CD14-positive monocyte (primary cell): ENCODE measurements at regions not wholly inside any gene's neighbourhood (a gene's known extent, or its start where the extent isn't known, plus 50 kb on each side); places are given as distances from the start of the nearest gene placed in this dataset.
"Not testable (repeated sequence)": the region's sequence is repeated elsewhere in the genome, so short reads cannot be mapped to it uniquely, and the experiment has no call there.

ENCODE experiments used
- DNase-seq, 3 donors: peaks; one replicate each; pipeline ENCODE4 v3.0.0-alpha.2; 2011 to 2022
- H2AFZ ChIP-seq: 2 replicates; pipeline ENCODE4 v1.6.0; 2012; ENCODE audit warnings: mild to moderate bottlenecking, low read depth, low read length, inconsistent platforms; ENCODE audit not compliant: insufficient read depth, poor library complexity, severe bottlenecking
- H3K27ac ChIP-seq, 2 donors: 1 replicate in 1 of 2; 2 replicates in 1 of 2; pipeline ENCODE4 v1.5.1; 2012 to 2013; ENCODE audit warnings: low read length in 2 of 2, control low read depth in 1 of 2, inconsistent platforms in 1 of 2, low read depth in 1 of 2, mild to moderate bottlenecking in 1 of 2
- H3K27me3 ChIP-seq, 2 donors: one replicate each; pipeline versions ENCODE4 v1.6.0 to v1.6.1; 2011 to 2013; ENCODE audit warnings: low read length in 2 of 2; ENCODE audit not compliant: control insufficient read depth in 2 of 2, insufficient read depth in 2 of 2
- H3K36me3 ChIP-seq, 2 donors: replicated peaks in 1 of 2; 1 replicate in 1 of 2; 2 replicates in 1 of 2; pipeline versions ENCODE4 v1.5.1 to v1.6.1; 2012 to 2013; ENCODE audit warnings: low read length in 2 of 2, control low read depth in 1 of 2, inconsistent platforms in 1 of 2, mild to moderate bottlenecking in 1 of 2; ENCODE audit not compliant: insufficient read depth in 2 of 2, control insufficient read depth in 1 of 2
- H3K4me1 ChIP-seq, 2 donors: 1 replicate in 1 of 2; 2 replicates in 1 of 2; pipeline versions ENCODE4 v1.5.1 to v1.6.1; 2012 to 2013; ENCODE audit warnings: low read length in 2 of 2, control low read depth in 1 of 2, inconsistent platforms in 1 of 2, mild to moderate bottlenecking in 1 of 2, moderate library complexity in 1 of 2; ENCODE audit not compliant: insufficient read depth in 2 of 2, control insufficient read depth in 1 of 2
- H3K4me2 ChIP-seq: replicated peaks from 2 replicates; pipeline ENCODE3; 2012; ENCODE audit warnings: low read length, moderate library complexity, mild to moderate bottlenecking; ENCODE audit not compliant: poor library complexity, severe bottlenecking; ENCODE audit errors: extremely low read depth
- H3K4me3 ChIP-seq, 3 experiments: fragments of 200-600 bp in 1 of 3; sonication (generic) in 1 of 3; replicated peaks in 1 of 3; 1 replicate in 2 of 3; 2 replicates in 1 of 3; pipeline ENCODE4 v1.5.1; 2011 to 2013; ENCODE audit warnings: low read length in 3 of 3, mild to moderate bottlenecking in 3 of 3, control low read depth in 2 of 3, low read depth in 2 of 3, inconsistent platforms in 1 of 3, moderate library complexity in 1 of 3
- H3K79me2 ChIP-seq: 2 replicates; pipeline ENCODE4 v1.6.0; 2012; ENCODE audit warnings: mild to moderate bottlenecking, control low read depth, inconsistent platforms, low read length, moderate library complexity; ENCODE audit not compliant: insufficient read depth
- H3K9ac ChIP-seq: 2 replicates; pipeline ENCODE4 v1.6.0; 2017; ENCODE audit warnings: low read length, mild to moderate bottlenecking; ENCODE audit not compliant: insufficient read depth, poor library complexity, severe bottlenecking
- H3K9me3 ChIP-seq, 2 donors: replicated peaks in 1 of 2; 1 replicate in 1 of 2; 2 replicates in 1 of 2; pipeline versions ENCODE4 v1.5.1 to v1.6.1; 2012 to 2013; ENCODE audit warnings: low read length in 2 of 2, control low read depth in 1 of 2; ENCODE audit not compliant: control insufficient read depth in 1 of 2, insufficient read depth in 1 of 2
- H4K20me1 ChIP-seq: 2 replicates; pipeline ENCODE4 v1.6.0; 2012; ENCODE audit warnings: mild to moderate bottlenecking, low read length, control low read depth, moderate library complexity; ENCODE audit not compliant: insufficient read depth
- H3K27ac Mint-ChIP-seq, 7 donors: one replicate each; pipeline ENCODE4 v1.8.0; 2020; ENCODE audit warnings: mild to moderate bottlenecking in 7 of 7, mixed read lengths in 7 of 7, moderate library complexity in 6 of 7, inconsistent platforms in 2 of 7
- H3K27me3 Mint-ChIP-seq, 3 donors: one replicate each; pipeline ENCODE4 v1.8.0; 2021 to 2022; ENCODE audit warnings: low read depth in 3 of 3, mild to moderate bottlenecking in 3 of 3, mixed read lengths in 3 of 3, moderate library complexity in 3 of 3, inconsistent platforms in 1 of 3
- H3K36me3 Mint-ChIP-seq, 2 donors: one replicate each; pipeline ENCODE4 v1.8.0; 2020; ENCODE audit warnings: mixed read lengths in 2 of 2, inconsistent platforms in 1 of 2, mild to moderate bottlenecking in 1 of 2
- H3K4me1 Mint-ChIP-seq: one replicate; pipeline ENCODE4 v1.8.0; 2020; ENCODE audit warnings: mild to moderate bottlenecking, mixed read lengths
- H3K4me3 Mint-ChIP-seq, 2 donors: one replicate each; pipeline ENCODE4 v1.8.0; 2020; ENCODE audit warnings: mild to moderate bottlenecking in 2 of 2, mixed read lengths in 2 of 2, moderate library complexity in 1 of 2
- H3K9me3 Mint-ChIP-seq, 7 donors: one replicate each; pipeline ENCODE4 v1.8.0; 2020 to 2022; ENCODE audit warnings: mixed read lengths in 7 of 7, mild to moderate bottlenecking in 6 of 7, moderate library complexity in 6 of 7, inconsistent platforms in 2 of 7
- CTCF ChIP-seq: fragments of 200-600 bp; IDR thresholded peaks from one replicate; pipeline ENCODE4 v1.8.0; 2022; ENCODE audit warnings: antibody characterized with exemption, mild to moderate bottlenecking
- WGBS: methylation state at CpG from one replicate; pipeline ENCODE4 v1.1.5; 2013; ENCODE audit warnings: missing lambda C conversion rate; ENCODE audit not compliant: insufficient coverage; 5-methylcytosine and 5-hydroxymethylcytosine counted together
- intact Hi-C, 2 donors: fragments of 100-400 bp; cut with micrococcal nuclease; formaldehyde crosslinking; loops; one replicate each; pipeline versions ENCODE4 v1.15.0 to v1.15.1; 2023

- no peaks in the 10 kb centered on the region for H3K36me3 ChIP-seq
- H3K36me3 Mint-ChIP-seq = no peaks in the 10 kb centered on the region
- H3K4me3 ChIP-seq = no peak overlapping the region
- peaks cover 2 to 11% (median 2%) of the 10 kb centered on the region in 3 donors for H3K27me3 Mint-ChIP-seq
- no peaks in the 10 kb centered on the region for H3K9me3 ChIP-seq
- no peak overlapping the region for H2AFZ ChIP-seq
- no peaks in the 10 kb centered on the region for H3K79me2 ChIP-seq
- no peak overlapping the region for H3K4me3 Mint-ChIP-seq
- no peak overlapping the region for H3K27ac ChIP-seq
- no peaks in the 10 kb centered on the region for H3K4me1 ChIP-seq
- H3K9ac ChIP-seq = no peak overlapping the region
- no peaks in the 10 kb centered on the region for H4K20me1 ChIP-seq
- TF ChIP-seq CTCF = no peak
- 83% methylated on average over 6 of the region's 6 CpGs for WGBS
- H3K27me3 ChIP-seq = no peaks in the 10 kb centered on the region
- peak overlapping the region in 1 of 7 donors; percentile 66 for H3K27ac Mint-ChIP-seq
- H3K4me2 ChIP-seq = no peak overlapping the region
- no peaks in the 10 kb centered on the region for H3K4me1 Mint-ChIP-seq
- peaks cover 0 to 7% (median 0%) of the 10 kb centered on the region in 7 donors for H3K9me3 Mint-ChIP-seq
- intact Hi-C loops = no loop called here
- DNase-seq = no peak
Measured at GRCh38 chr2:106261871-106262321, 67.8 kb upstream of the UXS1 start.

GRCh38 chr2:106258859-106259258, 64.8 kb upstream of the UXS1 start:
- H3K4me3 ChIP-seq, H3K27ac ChIP-seq, H3K9me3 Mint-ChIP-seq, H2AFZ ChIP-seq, H3K4me1 Mint-ChIP-seq, H3K27me3 ChIP-seq, H3K27ac Mint-ChIP-seq, H4K20me1 ChIP-seq, H3K9ac ChIP-seq, H3K9me3 ChIP-seq, intact Hi-C loops, H3K4me2 ChIP-seq, DNase-seq, H3K4me3 Mint-ChIP-seq, H3K4me1 ChIP-seq, H3K36me3 Mint-ChIP-seq, H3K79me2 ChIP-seq, H3K36me3 ChIP-seq: not testable (repeated sequence)
- no CpG with 5 or more reads among the region's 7 CpGs for WGBS
- H3K27me3 Mint-ChIP-seq = peaks cover 0 to 11% (median 2%) of the 10 kb centered on the region in 3 donors
